ENCODE measurements at regions not wholly inside any gene's neighbourhood (a gene's known extent, or its start where the extent isn't known, plus 50 kb on each side); places are given as distances from the start of the nearest gene placed in this dataset.

GRCh38 chr2:2947406-2947805 lies 430.2 kb downstream of the EIPR1 start:
- H3K27ac Mint-ChIP-seq: no peak overlapping the region
- Histone ChIP-seq H3K27me3 (ENCODE audit: control insufficient read depth in 1 of 2, insufficient read depth in 2 of 2, low read length in 2 of 2) (peaks cover 0 to 6% of the 10 kb centered on the region in 2 experiments), H3K9me3 (ENCODE audit: control insufficient read depth in 1 of 2, insufficient read depth in 1 of 2, low read length in 2 of 2) (peaks cover 3 to 7% of the 10 kb centered on the region in 2 experiments), H3K36me3 (ENCODE audit: insufficient read depth, low read length) (no peaks in the 10 kb centered on the region), H3K27ac (ENCODE audit: low read depth in 1 of 2, low read length in 2 of 2) (no peak overlapping the region), H3K4me1 (ENCODE audit: insufficient read depth, low read length) (no peaks in the 10 kb centered on the region), H3K4me3 (ENCODE audit: low read length) (no peak overlapping the region)
- ChIA-PET CTCF (no interaction called here), POLR2A (no interaction called here)
- no peaks in the 10 kb centered on the region for H3K27me3 Mint-ChIP-seq
- DNase-seq: no peak
- H3K4me1 Mint-ChIP-seq (ENCODE audit: low read depth): no peaks in the 10 kb centered on the region
- ATAC-seq (ENCODE audit: poor library complexity): no peak
- intact Hi-C loops (cut with DNase I, micrococcal nuclease): no loop called here
- TF ChIP-seq CTCF (IDR thresholded peaks at IDR 0.05): no peak
- H3K36me3 Mint-ChIP-seq (ENCODE audit: low read depth): no peaks in the 10 kb centered on the region
- H3K4me3 Mint-ChIP-seq: no peak overlapping the region
- peaks cover 8% of the 10 kb centered on the region for H3K9me3 Mint-ChIP-seq

GRCh38 chr2:2942906-2943305 lies 434.7 kb downstream of the EIPR1 start:
- no peaks in the 10 kb centered on the region for H3K36me3 ChIP-seq (ENCODE audit: insufficient read depth, low read length)
- DNase-seq (no peak), ATAC-seq (ENCODE audit: poor library complexity) (no peak)
- Mint-ChIP-seq H3K4me3 (no peak overlapping the region), H3K9me3 (peaks cover 8% of the 10 kb centered on the region), H3K27ac (no peak overlapping the region), H3K4me1 (ENCODE audit: low read depth) (no peaks in the 10 kb centered on the region), H3K27me3 (no peaks in the 10 kb centered on the region), H3K36me3 (ENCODE audit: low read depth) (no peaks in the 10 kb centered on the region)
- ChIA-PET POLR2A (no interaction called here), CTCF (no interaction called here)
- H3K4me3 ChIP-seq (ENCODE audit: low read length): no peak overlapping the region
- no peaks in the 10 kb centered on the region for H3K4me1 ChIP-seq (ENCODE audit: insufficient read depth, low read length)
- intact Hi-C loops (cut with DNase I, micrococcal nuclease): no loop called here
- peaks cover 7 to 36% of the 10 kb centered on the region in 2 experiments for H3K9me3 ChIP-seq (ENCODE audit: control insufficient read depth in 1 of 2, insufficient read depth in 1 of 2, low read length in 2 of 2)
- TF ChIP-seq CTCF (IDR thresholded peaks at IDR 0.05): no peak
- H3K27me3 ChIP-seq (ENCODE audit: control insufficient read depth in 1 of 2, insufficient read depth in 2 of 2, low read length in 2 of 2): no peaks in the 10 kb centered on the region
- H3K27ac ChIP-seq (ENCODE audit: low read depth in 1 of 2, low read length in 2 of 2): no peak overlapping the region

- Mint-ChIP-seq H3K9me3 (peaks cover 8% of the 10 kb centered on the region), H3K27me3 (no peaks in the 10 kb centered on the region), H3K4me1 (ENCODE audit: low read depth) (no peaks in the 10 kb centered on the region), H3K4me3 (no peak overlapping the region), H3K27ac (no peak overlapping the region), H3K36me3 (ENCODE audit: low read depth) (no peaks in the 10 kb centered on the region)
- POLR2A ChIA-PET: no interaction called here
- no peak for DNase-seq
- no peak overlapping the region for H3K4me3 ChIP-seq (ENCODE audit: low read length)
- TF ChIP-seq CTCF (IDR thresholded peaks at IDR 0.05): no peak
- H3K4me1 ChIP-seq (ENCODE audit: insufficient read depth, low read length): no peaks in the 10 kb centered on the region
- H3K9me3 ChIP-seq (ENCODE audit: control insufficient read depth in 1 of 2, insufficient read depth in 1 of 2, low read length in 2 of 2): peaks cover 7 to 42% of the 10 kb centered on the region in 2 experiments
- CTCF ChIA-PET: no interaction called here
- no peaks in the 10 kb centered on the region for H3K36me3 ChIP-seq (ENCODE audit: insufficient read depth, low read length)
- ATAC-seq (ENCODE audit: poor library complexity): no peak
- H3K27me3 ChIP-seq (ENCODE audit: control insufficient read depth in 1 of 2, insufficient read depth in 2 of 2, low read length in 2 of 2): no peaks in the 10 kb centered on the region
- H3K27ac ChIP-seq (ENCODE audit: low read depth in 1 of 2, low read length in 2 of 2): no peak overlapping the region
- intact Hi-C loops (cut with DNase I, micrococcal nuclease): no loop called here
Observed at GRCh38 chr2:2942225-2942624, 435.4 kb downstream of the EIPR1 start.

Measured in CD4-positive, alpha-beta T cell (primary cell).